Breast epithelium (tissue), 3 donors: ENCODE measurements at regions not wholly inside any gene's neighbourhood (a gene's known extent, or its start where the extent isn't known, plus 50 kb on each side); places are given as distances from the start of the nearest gene placed in this dataset.

Experiments
- CTCF ChIP-seq, 3 donors: fragments of 450-650 bp; IDR thresholded peaks; one replicate each; pipeline ENCODE4 v1.5.1; 2016 to 2017; ENCODE audit warnings: antibody characterized with exemption in 3 of 3, mild to moderate bottlenecking in 3 of 3, moderate library complexity in 3 of 3
- POLR2A ChIP-seq: fragments of 450-650 bp; IDR thresholded peaks from one replicate; pipeline ENCODE4 v1.6.1; 2016; ENCODE audit warnings: antibody characterized with exemption, mild to moderate bottlenecking, moderate library complexity

- no peak for TF ChIP-seq CTCF (IDR thresholded peaks at IDR 0.05)
- no peak for TF ChIP-seq POLR2A
Observed at GRCh38 chr10:83881661-83882060, 257.6 kb upstream of the GHITM start.
